H1 (cell line): ENCODE measurements at regions not wholly inside any gene's neighbourhood (a gene's known extent, or its start where the extent isn't known, plus 50 kb on each side); places are given as distances from the start of the nearest gene placed in this dataset.

Experiments used
- ATF3 ChIP-seq: IDR thresholded peaks from 2 replicates; pipeline ENCODE4 v1.6.1; 2011; ENCODE audit warnings: low read depth, mild to moderate bottlenecking, low read length; ENCODE audit not compliant: insufficient read depth
- CTCF ChIP-seq, 3 experiments: IDR thresholded peaks; 1 replicate in 2 of 3; 2 replicates in 1 of 3; pipeline versions ENCODE4 v1.5.1 to v1.6.1; 2011; ENCODE audit warnings: low read length in 3 of 3, mild to moderate bottlenecking in 3 of 3, inconsistent platforms in 2 of 3, low read depth in 1 of 3, moderate library complexity in 1 of 3; ENCODE audit not compliant: insufficient read depth in 1 of 3; ENCODE audit errors: control extremely low read depth in 1 of 3
- EGR1 ChIP-seq: IDR thresholded peaks from 2 replicates; pipeline ENCODE4 v1.6.1; 2011; ENCODE audit warnings: low read depth, low read length, borderline replicate concordance
- PHF8 ChIP-seq: fragments of 200-600 bp; sonication (generic); conservative IDR thresholded peaks from 2 replicates; pipeline ENCODE4 v1.7.1; 2012; ENCODE audit warnings: low read depth, mild to moderate bottlenecking, inconsistent platforms, low read length, moderate library complexity
- POU5F1 ChIP-seq: IDR thresholded peaks from 2 replicates; pipeline ENCODE4 v1.6.1; 2011; ENCODE audit warnings: low read depth, mild to moderate bottlenecking, low read length, moderate library complexity
- TBP ChIP-seq: IDR thresholded peaks from 2 replicates; pipeline ENCODE4 v1.6.1; 2011; ENCODE audit warnings: low read depth, low read length, improper control_type of control experiment

- TF ChIP-seq CTCF (IDR thresholded peaks at IDR 0.05; ENCODE audit: control extremely low read depth in 1 of 3, insufficient read depth in 1 of 3, low read depth in 1 of 3, low read length in 3 of 3) (no peak), ATF3 (no peak), POU5F1 (no peak), EGR1 (no peak), PHF8 (no peak), TBP (no peak)
Observed at GRCh38 chr1:234758851-234759250, 148.9 kb upstream of the IRF2BP2 start (continued).
